Neural cell (in vitro differentiated cells): ENCODE measurements at regions not wholly inside any gene's neighbourhood (a gene's known extent, or its start where the extent isn't known, plus 50 kb on each side); places are given as distances from the start of the nearest gene placed in this dataset.
A peak's percentile ranks its signal among the peaks of the same experiment; 100 is the strongest.

Experiments
- H2AFZ ChIP-seq: fragments of 200-600, 300-800 bp; sonication (generic), shearing (Covaris generic); 2 replicates; pipeline ENCODE4 v1.6.0; 2014; ENCODE audit warnings: low read depth, mild to moderate bottlenecking, antibody characterized with exemption, low read length, moderate library complexity
- H3F3A ChIP-seq: fragments of 200-600 bp; shearing (Covaris generic); 2 replicates; pipeline ENCODE4 v1.6.1; 2016; ENCODE audit warnings: mild to moderate bottlenecking, moderate library complexity, mixed read lengths, antibody characterized with exemption, low read length; ENCODE audit not compliant: insufficient read depth, poor library complexity, severe bottlenecking
- H3K27ac ChIP-seq: fragments of 200-600, 300-800 bp; sonication (generic), shearing (Covaris generic); 2 replicates; pipeline ENCODE4 v1.5.1; 2014; ENCODE audit warnings: mild to moderate bottlenecking, low read length, moderate library complexity
- H3K27me3 ChIP-seq: fragments of 300-800, 200-600 bp; sonication (generic), shearing (Covaris generic); 2 replicates; pipeline ENCODE4 v1.6.0; 2014; ENCODE audit warnings: mild to moderate bottlenecking, low read depth, low read length, moderate library complexity; ENCODE audit not compliant: insufficient read depth
- H3K36me3 ChIP-seq: fragments of 300-800, 200-600 bp; sonication (generic), shearing (Covaris generic); 2 replicates; pipeline ENCODE4 v1.5.1; 2014; ENCODE audit warnings: mild to moderate bottlenecking, antibody characterized with exemption, low read length, moderate library complexity; ENCODE audit not compliant: insufficient read depth
- H3K4me2 ChIP-seq: fragments of 300-800, 200-600 bp; sonication (generic), shearing (Covaris generic); 2 replicates; pipeline ENCODE4 v1.6.0; 2014; ENCODE audit warnings: mild to moderate bottlenecking, low read length
- H3K4me3 ChIP-seq: fragments of 300-800, 200-600 bp; sonication (generic), shearing (Covaris generic); 2 replicates; pipeline ENCODE4 v1.5.1; 2014; ENCODE audit warnings: mild to moderate bottlenecking, low read length, moderate library complexity
- H3K79me2 ChIP-seq: fragments of 200-600 bp; shearing (Covaris generic); replicated peaks from 2 replicates; pipeline ENCODE4 v1.6.0; 2014; ENCODE audit warnings: mild to moderate bottlenecking, low read length, moderate library complexity; ENCODE audit not compliant: insufficient read depth
- H3K9ac ChIP-seq: fragments of 300-800, 200-600 bp; sonication (generic), shearing (Covaris generic); 2 replicates; pipeline ENCODE4 v1.6.1; 2016; ENCODE audit warnings: mild to moderate bottlenecking, low read length, mixed read lengths
- H3K9me2 ChIP-seq: fragments of 200-600 bp; shearing (Covaris generic); 2 replicates; pipeline ENCODE4 v1.6.1; 2016; ENCODE audit warnings: mild to moderate bottlenecking, low read length, mixed read lengths; ENCODE audit not compliant: insufficient read depth
- H3K9me3 ChIP-seq: fragments of 200-600, 300-800 bp; sonication (generic), shearing (Covaris generic); 2 replicates; pipeline ENCODE4 v1.6.1; 2016; ENCODE audit warnings: mild to moderate bottlenecking, mixed run types, low read length, moderate library complexity, mixed read lengths
- H4K20me1 ChIP-seq: fragments of 200-600 bp; shearing (Covaris generic); 2 replicates; pipeline ENCODE4 v1.6.1; 2016; ENCODE audit warnings: mild to moderate bottlenecking, mixed run types; ENCODE audit not compliant: insufficient read depth
- CTCF ChIP-seq: fragments of 450-650 bp; IDR thresholded peaks from 2 replicates; pipeline ENCODE4 v1.5.1; 2014; ENCODE audit warnings: antibody characterized with exemption, mild to moderate bottlenecking, moderate library complexity; ENCODE audit not compliant: poor library complexity, severe bottlenecking
- EP300 ChIP-seq: fragments of 450-650 bp; conservative IDR thresholded peaks from 2 replicates; pipeline ENCODE4 v1.6.1; 2014; ENCODE audit warnings: antibody characterized with exemption, mild to moderate bottlenecking, moderate library complexity; ENCODE audit not compliant: poor library complexity, severe bottlenecking
- EZH2 ChIP-seq: fragments of 200-600, 300-800 bp; shearing (Covaris generic), sonication (generic); IDR thresholded peaks from 2 replicates; pipeline ENCODE4 v1.6.1; 2014; ENCODE audit warnings: antibody characterized with exemption, low read length, borderline replicate concordance, mild to moderate bottlenecking; ENCODE audit not compliant: insufficient read depth, poor library complexity, severe bottlenecking
- MXI1 ChIP-seq: fragments of 450-650 bp; conservative IDR thresholded peaks from 2 replicates; pipeline ENCODE4 v1.6.1; 2014; ENCODE audit warnings: antibody characterized with exemption, mild to moderate bottlenecking; ENCODE audit not compliant: poor library complexity, severe bottlenecking
- POLR2AphosphoS5 ChIP-seq: IDR thresholded peaks from 2 replicates; pipeline ENCODE4 v1.6.1; 2012
- RAD21 ChIP-seq: fragments of 450-650 bp; conservative IDR thresholded peaks from 2 replicates; pipeline ENCODE4 v1.6.1; 2014; ENCODE audit warnings: antibody characterized with exemption, mild to moderate bottlenecking, moderate library complexity
- REST ChIP-seq: IDR thresholded peaks from 2 replicates; pipeline ENCODE4 v1.6.1; 2012; ENCODE audit warnings: borderline replicate concordance
- SMC3 ChIP-seq: fragments of 450-650 bp; conservative IDR thresholded peaks from 2 replicates; pipeline ENCODE4 v1.6.1; 2014; ENCODE audit warnings: antibody characterized with exemption, mild to moderate bottlenecking, moderate library complexity; ENCODE audit not compliant: poor library complexity
- TAF1 ChIP-seq: IDR thresholded peaks from 2 replicates; pipeline ENCODE4 v1.6.1; 2012; ENCODE audit warnings: low read depth

- no peaks in the 10 kb centered on the region for H3K27me3 ChIP-seq
- no peak overlapping the region for H3K4me2 ChIP-seq
- no peak overlapping the region for H3K4me3 ChIP-seq
- H3K36me3 ChIP-seq = no peaks in the 10 kb centered on the region
- H2AFZ ChIP-seq = no peak overlapping the region
- H3K9me3 ChIP-seq = no peaks in the 10 kb centered on the region
- H3K9ac ChIP-seq = no peak overlapping the region
- H3K9me2 ChIP-seq = no peaks in the 10 kb centered on the region
- H3F3A ChIP-seq = no peaks in the 10 kb centered on the region
- no peaks in the 10 kb centered on the region for H4K20me1 ChIP-seq
- no peaks in the 10 kb centered on the region for H3K79me2 ChIP-seq
- TF ChIP-seq EZH2 = no peak
- TF ChIP-seq EP300 = no peak
- no peak for TF ChIP-seq POLR2AphosphoS5
- no peak for TF ChIP-seq TAF1
- TF ChIP-seq MXI1 = no peak
- TF ChIP-seq RAD21 = no peak
- no peak for TF ChIP-seq REST
- no peak for TF ChIP-seq CTCF
- no peak for TF ChIP-seq SMC3
- no peak overlapping the region for H3K27ac ChIP-seq
Observed at GRCh38 chr20:59453759-59454560, 150.4 kb upstream of the PHACTR3 start.

- TF ChIP-seq EZH2 (no peak), SMC3 (peak; percentile 80), CTCF (peak; percentile 87), POLR2AphosphoS5 (no peak), EP300 (no peak), RAD21 (peak; percentile 90)
- H3K9ac ChIP-seq = no peak overlapping the region
- H2AFZ ChIP-seq = no peak overlapping the region
- H3K9me2 ChIP-seq = no peaks in the 10 kb centered on the region
- no peak overlapping the region for H3K27ac ChIP-seq
- H3K79me2 ChIP-seq = no peaks in the 10 kb centered on the region
- H3K4me3 ChIP-seq = no peak overlapping the region
- H3K4me2 ChIP-seq = no peak overlapping the region
- H4K20me1 ChIP-seq = no peaks in the 10 kb centered on the region
- no peaks in the 10 kb centered on the region for H3K9me3 ChIP-seq
- no peaks in the 10 kb centered on the region for H3K36me3 ChIP-seq
- H3K27me3 ChIP-seq = no peaks in the 10 kb centered on the region
- H3F3A ChIP-seq = no peaks in the 10 kb centered on the region
Observed at GRCh38 chr20:59455402-59456341, 148.7 kb upstream of the PHACTR3 start.
